ENCODE measurements at regions not wholly inside any gene's neighbourhood (a gene's known extent, or its start where the extent isn't known, plus 50 kb on each side); places are given as distances from the start of the nearest gene placed in this dataset.

- no peaks in the 10 kb centered on the region for H3K9me3 ChIP-seq (ENCODE audit: control insufficient read depth, insufficient read depth, low read length)
- no peaks in the 10 kb centered on the region for H3K27me3 ChIP-seq (ENCODE audit: control insufficient read depth, insufficient read depth, low read length)
- no peak for DNase-seq (ENCODE audit: low read depth, low spot score)
- ChIA-PET POLR2A (no interaction called here), CTCF (no interaction called here)
- H3K27ac ChIP-seq (ENCODE audit: low read depth, low read length): no peak overlapping the region
- H3K4me3 ChIP-seq (ENCODE audit: low read depth, low read length): no peak overlapping the region
- TF ChIP-seq CTCF (IDR thresholded peaks at IDR 0.05; ENCODE audit: low read depth, low read length): no peak
Measured at GRCh38 chr7:15143936-15144335, 241.4 kb upstream of the DGKB start.

- no peaks in the 10 kb centered on the region for H3K9me3 ChIP-seq (ENCODE audit: control insufficient read depth, insufficient read depth, low read length)
- CTCF ChIA-PET: no interaction called here
- no peak for DNase-seq (ENCODE audit: low read depth, low spot score)
- POLR2A ChIA-PET: no interaction called here
- H3K27ac ChIP-seq (ENCODE audit: low read depth, low read length): no peak overlapping the region
- H3K27me3 ChIP-seq (ENCODE audit: control insufficient read depth, insufficient read depth, low read length): no peaks in the 10 kb centered on the region
- no peak for TF ChIP-seq CTCF (IDR thresholded peaks at IDR 0.05; ENCODE audit: low read depth, low read length)
- no peak overlapping the region for H3K4me3 ChIP-seq (ENCODE audit: low read depth, low read length)
Measured at GRCh38 chr7:15143121-15143520, 240.6 kb upstream of the DGKB start.

- Histone ChIP-seq H3K27ac (ENCODE audit: low read depth, low read length) (no peak overlapping the region), H3K4me3 (ENCODE audit: low read depth, low read length) (no peak overlapping the region), H3K9me3 (ENCODE audit: control insufficient read depth, insufficient read depth, low read length) (no peaks in the 10 kb centered on the region), H3K27me3 (ENCODE audit: control insufficient read depth, insufficient read depth, low read length) (no peaks in the 10 kb centered on the region)
- no peak for DNase-seq (ENCODE audit: low read depth, low spot score)
- CTCF ChIA-PET: no interaction called here
- POLR2A ChIA-PET: no interaction called here
- TF ChIP-seq CTCF (IDR thresholded peaks at IDR 0.05; ENCODE audit: low read depth, low read length): no peak
Measured at GRCh38 chr7:15140431-15140830, 237.9 kb upstream of the DGKB start.

GRCh38 chr7:15131661-15132060 lies 229.1 kb upstream of the DGKB start:
- Histone ChIP-seq H3K4me3 (ENCODE audit: low read depth, low read length) (no peak overlapping the region), H3K27ac (ENCODE audit: low read depth, low read length) (no peak overlapping the region), H3K9me3 (ENCODE audit: control insufficient read depth, insufficient read depth, low read length) (no peaks in the 10 kb centered on the region), H3K27me3 (ENCODE audit: control insufficient read depth, insufficient read depth, low read length) (no peaks in the 10 kb centered on the region)
- POLR2A ChIA-PET: no interaction called here
- DNase-seq (ENCODE audit: low read depth, low spot score): no peak
- TF ChIP-seq CTCF (IDR thresholded peaks at IDR 0.05; ENCODE audit: low read depth, low read length): no peak
- CTCF ChIA-PET: no interaction called here

GRCh38 chr7:15130666-15131541 lies 228.4 kb upstream of the DGKB start:
- Histone ChIP-seq H3K27me3 (ENCODE audit: control insufficient read depth, insufficient read depth, low read length) (no peaks in the 10 kb centered on the region), H3K9me3 (ENCODE audit: control insufficient read depth, insufficient read depth, low read length) (no peaks in the 10 kb centered on the region), H3K4me3 (ENCODE audit: low read depth, low read length) (no peak overlapping the region), H3K27ac (ENCODE audit: low read depth, low read length) (no peak overlapping the region)
- no peak for DNase-seq (ENCODE audit: low read depth, low spot score)
- TF ChIP-seq CTCF (IDR thresholded peaks at IDR 0.05; ENCODE audit: low read depth, low read length): no peak
- CTCF ChIA-PET: no interaction called here
- POLR2A ChIA-PET: no interaction called here
